ENCODE measurements at regions not wholly inside any gene's neighbourhood (a gene's known extent, or its start where the extent isn't known, plus 50 kb on each side); places are given as distances from the start of the nearest gene placed in this dataset.

- WGBS, 2 donors, result 90 to 93% methylated on average over 6 of the region's 6 CpGs
- Histone ChIP-seq H3K4me1 (ENCODE audit: control insufficient read depth in 5 of 5, insufficient read depth in 5 of 5, low read length in 5 of 5) (no peaks in the 10 kb centered on the region), H3K9ac (ENCODE audit: insufficient read depth in 1 of 2, low read length in 2 of 2) (no peak overlapping the region), H3K27ac (ENCODE audit: low read depth in 1 of 2, low read length in 1 of 2) (no peak overlapping the region), H3K36me3 (ENCODE audit: control insufficient read depth in 4 of 4, insufficient read depth in 4 of 4, low read length in 4 of 4) (no peaks in the 10 kb centered on the region), H3K4me3 (no peak overlapping the region), H3K9me3 (ENCODE audit: control insufficient read depth in 4 of 4, insufficient read depth in 3 of 4, low read length in 3 of 4) (no peaks in the 10 kb centered on the region), H3K27me3 (ENCODE audit: control insufficient read depth in 3 of 3, insufficient read depth in 3 of 3, low read length in 2 of 3) (no peaks in the 10 kb centered on the region)
- DNase-seq (peak in 1 of 3 donors; percentile 15), ATAC-seq (ENCODE audit: insufficient read depth, low FRiP score) (no peak)
- TF ChIP-seq CTCF (IDR thresholded peaks at IDR 0.05; ENCODE audit: control extremely low read depth, extremely low read depth), result no peak
Observed at GRCh38 chr3:153762411-153763235, 358.6 kb upstream of the ARHGEF26 start.

- DNase-seq (no peak), ATAC-seq (ENCODE audit: insufficient read depth, low FRiP score) (no peak)
- Histone ChIP-seq H3K36me3 (ENCODE audit: control insufficient read depth in 4 of 4, insufficient read depth in 4 of 4, low read length in 4 of 4) (no peaks in the 10 kb centered on the region), H3K4me3 (no peak overlapping the region), H3K9ac (ENCODE audit: insufficient read depth in 1 of 2, low read length in 2 of 2) (no peak overlapping the region), H3K27me3 (ENCODE audit: control insufficient read depth in 3 of 3, insufficient read depth in 3 of 3, low read length in 2 of 3) (no peaks in the 10 kb centered on the region), H3K9me3 (ENCODE audit: control insufficient read depth in 4 of 4, insufficient read depth in 3 of 4, low read length in 3 of 4) (peaks cover 0 to 2% (median 0%) of the 10 kb centered on the region in 4 donors), H3K4me1 (ENCODE audit: control insufficient read depth in 5 of 5, insufficient read depth in 5 of 5, low read length in 5 of 5) (no peaks in the 10 kb centered on the region), H3K27ac (ENCODE audit: low read depth in 1 of 2, low read length in 1 of 2) (no peak overlapping the region)
- TF ChIP-seq CTCF (IDR thresholded peaks at IDR 0.05; ENCODE audit: control extremely low read depth, extremely low read depth), result no peak
- 85 to 88% methylated on average over 9 of the region's 9 CpGs for WGBS, 2 donors
Observed at GRCh38 chr3:153767601-153768560, 353.3 kb upstream of the ARHGEF26 start.

- TF ChIP-seq CTCF (IDR thresholded peaks at IDR 0.05; ENCODE audit: control extremely low read depth, extremely low read depth), result peak; percentile 87
- H3K9ac ChIP-seq (ENCODE audit: insufficient read depth in 1 of 2, low read length in 2 of 2), result no peak overlapping the region
- H3K27me3 ChIP-seq (ENCODE audit: control insufficient read depth in 3 of 3, insufficient read depth in 3 of 3, low read length in 2 of 3), result no peaks in the 10 kb centered on the region
- H3K27ac ChIP-seq (ENCODE audit: low read depth in 1 of 2, low read length in 1 of 2), result no peak overlapping the region
- no peaks in the 10 kb centered on the region for H3K4me1 ChIP-seq (ENCODE audit: control insufficient read depth in 5 of 5, insufficient read depth in 5 of 5, low read length in 5 of 5)
- DNase-seq, result peak; percentile 24 to 75 (median 63)
- peaks cover 0 to 2% (median 0%) of the 10 kb centered on the region in 4 donors for H3K9me3 ChIP-seq (ENCODE audit: control insufficient read depth in 4 of 4, insufficient read depth in 3 of 4, low read length in 3 of 4)
- peak; percentile 81 for ATAC-seq (ENCODE audit: insufficient read depth, low FRiP score)
- no peaks in the 10 kb centered on the region for H3K36me3 ChIP-seq (ENCODE audit: control insufficient read depth in 4 of 4, insufficient read depth in 4 of 4, low read length in 4 of 4)
- H3K4me3 ChIP-seq, result no peak overlapping the region
- WGBS, 2 donors, result 56 to 57% methylated on average over 5 of the region's 5 CpGs
Observed at GRCh38 chr3:153768561-153769469, 352.4 kb upstream of the ARHGEF26 start.

Measured in lung (tissue), 11 donors.